Type B pancreatic cell (in vitro differentiated cells): ENCODE measurements at regions not wholly inside any gene's neighbourhood (a gene's known extent, or its start where the extent isn't known, plus 50 kb on each side); places are given as distances from the start of the nearest gene placed in this dataset.

ENCODE experiments used
- DNase-seq: peaks from one replicate; pipeline ENCODE4 v3.0.0; 2021; ENCODE audit warnings: mixed read lengths; ENCODE audit not compliant: unreplicated experiment; ENCODE audit errors: extremely low spot score
- H3K27ac Mint-ChIP-seq: 2 replicates; pipeline ENCODE4 v1.8.0; 2021; ENCODE audit warnings: mild to moderate bottlenecking, mixed read lengths
- H3K27me3 Mint-ChIP-seq: 2 replicates; pipeline ENCODE4 v1.8.0; 2021; ENCODE audit warnings: mixed read lengths
- H3K36me3 Mint-ChIP-seq: 2 replicates; pipeline ENCODE4 v1.8.0; 2021; ENCODE audit warnings: mixed read lengths
- H3K4me1 Mint-ChIP-seq: one replicate; pipeline ENCODE4 v1.8.0; 2021; ENCODE audit warnings: mixed read lengths; ENCODE audit not compliant: unreplicated experiment
- H3K4me3 Mint-ChIP-seq: 2 replicates; pipeline ENCODE4 v1.8.0; 2021; ENCODE audit warnings: mild to moderate bottlenecking, mixed read lengths
- H3K9me3 Mint-ChIP-seq: 2 replicates; pipeline ENCODE4 v1.8.0; 2021; ENCODE audit warnings: mixed read lengths
- CTCF ChIP-seq: fragments of 200-600 bp; sonication (generic); conservative IDR thresholded peaks from 2 replicates; pipeline ENCODE4 v1.5.0; 2021; ENCODE audit warnings: antibody characterized with exemption, mild to moderate bottlenecking

- Mint-ChIP-seq H3K9me3 (no peaks in the 10 kb centered on the region), H3K4me1 (peaks cover 20% of the 10 kb centered on the region), H3K36me3 (no peaks in the 10 kb centered on the region), H3K27ac (no peak overlapping the region), H3K4me3 (no peak overlapping the region), H3K27me3 (no peaks in the 10 kb centered on the region)
- DNase-seq = no peak
- no peak for TF ChIP-seq CTCF
Observed at GRCh38 chr10:126842356-126842755, 62.9 kb upstream of the DOCK1 start.

GRCh38 chr10:126842836-126843235 is 62.4 kb upstream of the DOCK1 start:
- no peaks in the 10 kb centered on the region for H3K27me3 Mint-ChIP-seq
- H3K9me3 Mint-ChIP-seq = no peaks in the 10 kb centered on the region
- peaks cover 20% of the 10 kb centered on the region for H3K4me1 Mint-ChIP-seq
- no peak overlapping the region for H3K27ac Mint-ChIP-seq
- TF ChIP-seq CTCF = no peak
- no peak for DNase-seq
- no peak overlapping the region for H3K4me3 Mint-ChIP-seq
- no peaks in the 10 kb centered on the region for H3K36me3 Mint-ChIP-seq

- Mint-ChIP-seq H3K9me3 (no peaks in the 10 kb centered on the region), H3K27me3 (no peaks in the 10 kb centered on the region), H3K27ac (no peak overlapping the region), H3K4me1 (peaks cover 15% of the 10 kb centered on the region), H3K4me3 (no peak overlapping the region), H3K36me3 (no peaks in the 10 kb centered on the region)
- no peak for DNase-seq
- TF ChIP-seq CTCF = no peak
Observed at GRCh38 chr10:126843299-126843934, 61.8 kb upstream of the DOCK1 start.

- DNase-seq = no peak
- Mint-ChIP-seq H3K36me3 (no peaks in the 10 kb centered on the region), H3K4me1 (peaks cover 10% of the 10 kb centered on the region), H3K4me3 (no peak overlapping the region), H3K9me3 (no peaks in the 10 kb centered on the region), H3K27ac (no peak overlapping the region), H3K27me3 (no peaks in the 10 kb centered on the region)
- no peak for TF ChIP-seq CTCF
Observed at GRCh38 chr10:126844406-126844805, 60.8 kb upstream of the DOCK1 start.

- Mint-ChIP-seq H3K4me3 (no peak overlapping the region), H3K9me3 (no peaks in the 10 kb centered on the region), H3K27me3 (no peaks in the 10 kb centered on the region), H3K4me1 (peaks cover 10% of the 10 kb centered on the region), H3K36me3 (no peaks in the 10 kb centered on the region), H3K27ac (no peak overlapping the region)
- DNase-seq = no peak
- TF ChIP-seq CTCF = no peak
Observed at GRCh38 chr10:126846469-126846868, 58.8 kb upstream of the DOCK1 start.

GRCh38 chr10:126846959-126847358 is 58.3 kb upstream of the DOCK1 start:
- no peak overlapping the region for H3K27ac Mint-ChIP-seq
- peaks cover 10% of the 10 kb centered on the region for H3K4me1 Mint-ChIP-seq
- DNase-seq = no peak
- H3K4me3 Mint-ChIP-seq = no peak overlapping the region
- peak; percentile 40 for TF ChIP-seq CTCF
- no peaks in the 10 kb centered on the region for H3K27me3 Mint-ChIP-seq
- no peaks in the 10 kb centered on the region for H3K9me3 Mint-ChIP-seq
- no peaks in the 10 kb centered on the region for H3K36me3 Mint-ChIP-seq
